ENCODE measurements at regions not wholly inside any gene's neighbourhood (a gene's known extent, or its start where the extent isn't known, plus 50 kb on each side); places are given as distances from the start of the nearest gene placed in this dataset.

DNA sequence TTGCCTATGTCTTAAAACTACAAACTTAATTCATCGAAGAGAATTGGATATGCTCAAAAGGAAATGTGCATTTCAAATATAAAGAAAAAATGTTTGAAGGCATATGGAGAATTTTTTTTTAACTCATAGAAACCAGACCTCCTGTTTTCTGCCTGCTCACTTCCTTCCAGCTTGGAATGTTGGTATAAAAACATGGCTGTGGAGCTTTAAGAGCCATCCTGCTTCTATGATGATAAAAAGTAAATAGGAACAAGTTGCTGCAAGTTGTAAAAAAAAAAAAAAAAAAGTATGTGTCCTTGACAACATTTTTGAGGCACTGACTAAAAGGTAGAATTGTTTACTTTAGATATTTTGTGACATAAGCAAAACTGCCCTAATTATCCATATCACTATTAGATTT is 1230.7 kb downstream of the PCDH9 start:
- H3K4me3 ChIP-seq (ENCODE audit: low read depth in 1 of 3, low read length in 3 of 3), result no peak overlapping the region
- H3K27ac ChIP-seq (ENCODE audit: low read depth in 1 of 2, low read length in 2 of 2), result no peak overlapping the region
- no peak overlapping the region for H3K9ac ChIP-seq (ENCODE audit: low read depth in 1 of 2, low read length in 2 of 2)
- TF ChIP-seq HNF4G (IDR thresholded peaks at IDR 0.05) (no peak), YY1 (IDR thresholded peaks at IDR 0.05) (no peak), FOXA1 (IDR thresholded peaks at IDR 0.05) (no peak), NR2F2 (IDR thresholded peaks at IDR 0.05) (no peak), GABPA (IDR thresholded peaks at IDR 0.05 in 1 of 2, conservative IDR thresholded peaks at IDR 0.05 in 1 of 2) (no peak), RAD21 (IDR thresholded peaks at IDR 0.05) (no peak), SP1 (IDR thresholded peaks at IDR 0.05) (no peak), FOXA2 (IDR thresholded peaks at IDR 0.05) (no peak), JUND (IDR thresholded peaks at IDR 0.05) (no peak)
- TF ChIP-seq, protein P1, sequence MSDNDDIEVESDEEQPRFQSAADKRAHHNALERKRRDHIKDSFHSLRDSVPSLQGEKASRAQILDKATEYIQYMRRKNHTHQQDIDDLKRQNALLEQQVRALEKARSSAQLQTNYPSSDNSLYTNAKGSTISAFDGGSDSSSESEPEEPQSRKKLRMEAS (IDR thresholded peaks at IDR 0.05), result no peak
- TF ChIP-seq, protein P2, sequence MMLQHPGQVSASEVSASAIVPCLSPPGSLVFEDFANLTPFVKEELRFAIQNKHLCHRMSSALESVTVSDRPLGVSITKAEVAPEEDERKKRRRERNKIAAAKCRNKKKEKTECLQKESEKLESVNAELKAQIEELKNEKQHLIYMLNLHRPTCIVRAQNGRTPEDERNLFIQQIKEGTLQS (IDR thresholded peaks at IDR 0.05), result no peak
- WGBS, result 72% methylated on average over 1 of the region's 1 CpG
- peaks cover 0 to 4% (median 0%) of the 10 kb centered on the region in 4 donors for H3K9me3 ChIP-seq (ENCODE audit: control insufficient read depth in 4 of 4, low read length in 3 of 4)
- no peak for DNase-seq (ENCODE audit: low spot score)
- no peaks in the 10 kb centered on the region for H3K4me1 ChIP-seq (ENCODE audit: control insufficient read depth in 4 of 4, insufficient read depth in 4 of 4, low read length in 3 of 4)
- no peaks in the 10 kb centered on the region for H3K27me3 ChIP-seq (ENCODE audit: control insufficient read depth in 4 of 4, insufficient read depth in 4 of 4, low read length in 3 of 4)
- no peaks in the 10 kb centered on the region for H3K36me3 ChIP-seq (ENCODE audit: control insufficient read depth in 4 of 4, insufficient read depth in 3 of 4, low read depth in 1 of 4, low read length in 3 of 4)

DNA sequence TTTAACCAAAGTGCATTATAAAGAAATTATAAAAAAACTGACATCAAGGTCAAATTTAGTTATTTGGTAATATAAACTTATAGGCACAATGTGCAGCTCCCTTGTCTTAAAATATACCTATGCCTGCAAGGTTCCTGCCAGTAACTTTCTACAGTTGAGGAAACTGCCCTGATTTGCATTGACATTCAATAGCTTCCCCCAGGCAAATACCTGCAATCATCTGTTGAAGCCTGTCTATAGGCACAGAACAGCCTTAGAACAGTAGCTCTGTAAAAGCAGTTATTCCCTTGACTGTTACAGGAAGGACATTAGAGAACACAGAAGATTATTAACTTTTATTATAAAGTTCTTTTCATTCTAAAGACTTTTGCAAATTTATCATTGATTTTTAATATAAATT is 1239.5 kb downstream of the PCDH9 start:
- Histone ChIP-seq H3K9me3 (ENCODE audit: control insufficient read depth in 4 of 4, low read length in 3 of 4) (no peaks in the 10 kb centered on the region), H3K27me3 (ENCODE audit: control insufficient read depth in 4 of 4, insufficient read depth in 4 of 4, low read length in 3 of 4) (no peaks in the 10 kb centered on the region), H3K36me3 (ENCODE audit: control insufficient read depth in 4 of 4, insufficient read depth in 3 of 4, low read depth in 1 of 4, low read length in 3 of 4) (no peaks in the 10 kb centered on the region), H3K4me1 (ENCODE audit: control insufficient read depth in 4 of 4, insufficient read depth in 4 of 4, low read length in 3 of 4) (no peaks in the 10 kb centered on the region), H3K9ac (ENCODE audit: low read depth in 1 of 2, low read length in 2 of 2) (no peak overlapping the region), H3K27ac (ENCODE audit: low read depth in 1 of 2, low read length in 2 of 2) (no peak overlapping the region), H3K4me3 (ENCODE audit: low read depth in 1 of 3, low read length in 3 of 3) (no peak overlapping the region)
- TF ChIP-seq RAD21 (IDR thresholded peaks at IDR 0.05) (no peak), HNF4A (conservative IDR thresholded peaks at IDR 0.05) (no peak), SP1 (IDR thresholded peaks at IDR 0.05) (no peak), TAF1 (conservative IDR thresholded peaks at IDR 0.05) (no peak), FOXA1 (IDR thresholded peaks at IDR 0.05) (no peak), JUND (IDR thresholded peaks at IDR 0.05) (no peak), NR2F2 (IDR thresholded peaks at IDR 0.05) (no peak), RXRA (IDR thresholded peaks at IDR 0.05) (no peak), EGR1 (IDR thresholded peaks at IDR 0.05; ENCODE audit: low read depth in 2 of 2) (no peak), GABPA (IDR thresholded peaks at IDR 0.05 in 1 of 2, conservative IDR thresholded peaks at IDR 0.05 in 1 of 2) (no peak), YY1 (IDR thresholded peaks at IDR 0.05) (no peak), HNF4G (IDR thresholded peaks at IDR 0.05) (no peak)
- TF ChIP-seq, protein P1 (IDR thresholded peaks at IDR 0.05), result no peak
- TF ChIP-seq, protein P3, sequence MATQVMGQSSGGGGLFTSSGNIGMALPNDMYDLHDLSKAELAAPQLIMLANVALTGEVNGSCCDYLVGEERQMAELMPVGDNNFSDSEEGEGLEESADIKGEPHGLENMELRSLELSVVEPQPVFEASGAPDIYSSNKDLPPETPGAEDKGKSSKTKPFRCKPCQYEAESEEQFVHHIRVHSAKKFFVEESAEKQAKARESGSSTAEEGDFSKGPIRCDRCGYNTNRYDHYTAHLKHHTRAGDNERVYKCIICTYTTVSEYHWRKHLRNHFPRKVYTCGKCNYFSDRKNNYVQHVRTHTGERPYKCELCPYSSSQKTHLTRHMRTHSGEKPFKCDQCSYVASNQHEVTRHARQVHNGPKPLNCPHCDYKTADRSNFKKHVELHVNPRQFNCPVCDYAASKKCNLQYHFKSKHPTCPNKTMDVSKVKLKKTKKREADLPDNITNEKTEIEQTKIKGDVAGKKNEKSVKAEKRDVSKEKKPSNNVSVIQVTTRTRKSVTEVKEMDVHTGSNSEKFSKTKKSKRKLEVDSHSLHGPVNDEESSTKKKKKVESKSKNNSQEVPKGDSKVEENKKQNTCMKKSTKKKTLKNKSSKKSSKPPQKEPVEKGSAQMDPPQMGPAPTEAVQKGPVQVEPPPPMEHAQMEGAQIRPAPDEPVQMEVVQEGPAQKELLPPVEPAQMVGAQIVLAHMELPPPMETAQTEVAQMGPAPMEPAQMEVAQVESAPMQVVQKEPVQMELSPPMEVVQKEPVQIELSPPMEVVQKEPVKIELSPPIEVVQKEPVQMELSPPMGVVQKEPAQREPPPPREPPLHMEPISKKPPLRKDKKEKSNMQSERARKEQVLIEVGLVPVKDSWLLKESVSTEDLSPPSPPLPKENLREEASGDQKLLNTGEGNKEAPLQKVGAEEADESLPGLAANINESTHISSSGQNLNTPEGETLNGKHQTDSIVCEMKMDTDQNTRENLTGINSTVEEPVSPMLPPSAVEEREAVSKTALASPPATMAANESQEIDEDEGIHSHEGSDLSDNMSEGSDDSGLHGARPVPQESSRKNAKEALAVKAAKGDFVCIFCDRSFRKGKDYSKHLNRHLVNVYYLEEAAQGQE (IDR thresholded peaks at IDR 0.05), result no peak
- TF ChIP-seq, protein P4, sequence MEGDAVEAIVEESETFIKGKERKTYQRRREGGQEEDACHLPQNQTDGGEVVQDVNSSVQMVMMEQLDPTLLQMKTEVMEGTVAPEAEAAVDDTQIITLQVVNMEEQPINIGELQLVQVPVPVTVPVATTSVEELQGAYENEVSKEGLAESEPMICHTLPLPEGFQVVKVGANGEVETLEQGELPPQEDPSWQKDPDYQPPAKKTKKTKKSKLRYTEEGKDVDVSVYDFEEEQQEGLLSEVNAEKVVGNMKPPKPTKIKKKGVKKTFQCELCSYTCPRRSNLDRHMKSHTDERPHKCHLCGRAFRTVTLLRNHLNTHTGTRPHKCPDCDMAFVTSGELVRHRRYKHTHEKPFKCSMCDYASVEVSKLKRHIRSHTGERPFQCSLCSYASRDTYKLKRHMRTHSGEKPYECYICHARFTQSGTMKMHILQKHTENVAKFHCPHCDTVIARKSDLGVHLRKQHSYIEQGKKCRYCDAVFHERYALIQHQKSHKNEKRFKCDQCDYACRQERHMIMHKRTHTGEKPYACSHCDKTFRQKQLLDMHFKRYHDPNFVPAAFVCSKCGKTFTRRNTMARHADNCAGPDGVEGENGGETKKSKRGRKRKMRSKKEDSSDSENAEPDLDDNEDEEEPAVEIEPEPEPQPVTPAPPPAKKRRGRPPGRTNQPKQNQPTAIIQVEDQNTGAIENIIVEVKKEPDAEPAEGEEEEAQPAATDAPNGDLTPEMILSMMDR (IDR thresholded peaks at IDR 0.05; ENCODE audit: low read depth, low read length, missing input control), result no peak
- TF ChIP-seq, protein P2 (IDR thresholded peaks at IDR 0.05), result no peak
- DNase-seq (ENCODE audit: low spot score), result no peak

Data from liver (tissue), 8 donors.